ENCODE measurements at regions not wholly inside any gene's neighbourhood (a gene's known extent, or its start where the extent isn't known, plus 50 kb on each side); places are given as distances from the start of the nearest gene placed in this dataset.

- Mint-ChIP-seq H3K27me3 (no peaks in the 10 kb centered on the region), H3K27ac (no peak overlapping the region), H3K4me1 (ENCODE audit: low read depth) (no peaks in the 10 kb centered on the region), H3K36me3 (ENCODE audit: low read depth) (no peaks in the 10 kb centered on the region), H3K9me3 (peaks cover 9% of the 10 kb centered on the region), H3K4me3 (no peak overlapping the region)
- TF ChIP-seq CTCF (IDR thresholded peaks at IDR 0.05), result no peak
- ChIA-PET CTCF (no interaction called here), POLR2A (no interaction called here)
- no peaks in the 10 kb centered on the region for H3K36me3 ChIP-seq (ENCODE audit: insufficient read depth, low read length)
- no peak overlapping the region for H3K27ac ChIP-seq (ENCODE audit: low read depth in 1 of 2, low read length in 2 of 2)
- DNase-seq (no peak), ATAC-seq (ENCODE audit: poor library complexity) (no peak)
- no peak overlapping the region for H3K4me3 ChIP-seq (ENCODE audit: low read length)
- intact Hi-C loops (cut with DNase I, micrococcal nuclease), result loop anchor here in 1 of 2 experiments (5.0 kb wide), 1 partner anchor 49 kb away; no protein-coding TSS in a partner anchor
- no peaks in the 10 kb centered on the region for H3K27me3 ChIP-seq (ENCODE audit: control insufficient read depth in 1 of 2, insufficient read depth in 2 of 2, low read length in 2 of 2)
- no peaks in the 10 kb centered on the region for H3K4me1 ChIP-seq (ENCODE audit: insufficient read depth, low read length)
- H3K9me3 ChIP-seq (ENCODE audit: control insufficient read depth in 1 of 2, insufficient read depth in 1 of 2, low read length in 2 of 2), result peaks cover 0 to 7% of the 10 kb centered on the region in 2 experiments
Measured at GRCh38 chr4:32748498-32748897, 2028.3 kb downstream of the PCDH7 start.

- Mint-ChIP-seq H3K4me3 (no peak overlapping the region), H3K27me3 (no peaks in the 10 kb centered on the region), H3K4me1 (ENCODE audit: low read depth) (no peaks in the 10 kb centered on the region), H3K9me3 (peaks cover 17% of the 10 kb centered on the region), H3K27ac (no peak overlapping the region), H3K36me3 (ENCODE audit: low read depth) (no peaks in the 10 kb centered on the region)
- no peaks in the 10 kb centered on the region for H3K27me3 ChIP-seq (ENCODE audit: control insufficient read depth in 1 of 2, insufficient read depth in 2 of 2, low read length in 2 of 2)
- H3K4me3 ChIP-seq (ENCODE audit: low read length), result no peak overlapping the region
- ChIA-PET CTCF (no interaction called here), POLR2A (no interaction called here)
- no peaks in the 10 kb centered on the region for H3K4me1 ChIP-seq (ENCODE audit: insufficient read depth, low read length)
- no peak for TF ChIP-seq CTCF (IDR thresholded peaks at IDR 0.05)
- ATAC-seq (ENCODE audit: poor library complexity) (no peak), DNase-seq (no peak)
- no peak overlapping the region for H3K27ac ChIP-seq (ENCODE audit: low read depth in 1 of 2, low read length in 2 of 2)
- no peaks in the 10 kb centered on the region for H3K36me3 ChIP-seq (ENCODE audit: insufficient read depth, low read length)
- intact Hi-C loops (cut with DNase I, micrococcal nuclease), result no loop called here
- H3K9me3 ChIP-seq (ENCODE audit: control insufficient read depth in 1 of 2, insufficient read depth in 1 of 2, low read length in 2 of 2), result peaks cover 4 to 6% of the 10 kb centered on the region in 2 experiments
Measured at GRCh38 chr4:32752962-32753361, 2032.8 kb downstream of the PCDH7 start.

- Histone ChIP-seq H3K4me3 (ENCODE audit: low read length) (no peak overlapping the region), H3K36me3 (ENCODE audit: insufficient read depth, low read length) (no peaks in the 10 kb centered on the region), H3K27me3 (ENCODE audit: control insufficient read depth in 1 of 2, insufficient read depth in 2 of 2, low read length in 2 of 2) (no peaks in the 10 kb centered on the region), H3K27ac (ENCODE audit: low read depth in 1 of 2, low read length in 2 of 2) (no peak overlapping the region), H3K4me1 (ENCODE audit: insufficient read depth, low read length) (no peaks in the 10 kb centered on the region), H3K9me3 (ENCODE audit: control insufficient read depth in 1 of 2, insufficient read depth in 1 of 2, low read length in 2 of 2) (peaks cover 0 to 3% of the 10 kb centered on the region in 2 experiments)
- intact Hi-C loops (cut with DNase I, micrococcal nuclease), result no loop called here
- Mint-ChIP-seq H3K9me3 (peaks cover 7% of the 10 kb centered on the region), H3K27me3 (no peaks in the 10 kb centered on the region), H3K4me1 (ENCODE audit: low read depth) (no peaks in the 10 kb centered on the region), H3K4me3 (no peak overlapping the region), H3K36me3 (ENCODE audit: low read depth) (no peaks in the 10 kb centered on the region), H3K27ac (no peak overlapping the region)
- CTCF ChIA-PET, result no interaction called here
- POLR2A ChIA-PET, result no interaction called here
- ATAC-seq (ENCODE audit: poor library complexity) (no peak), DNase-seq (no peak)
- TF ChIP-seq CTCF (IDR thresholded peaks at IDR 0.05), result no peak
Measured at GRCh38 chr4:32768664-32769389, 2048.7 kb downstream of the PCDH7 start.
